ENCODE measurements at regions not wholly inside any gene's neighbourhood (a gene's known extent, or its start where the extent isn't known, plus 50 kb on each side); places are given as distances from the start of the nearest gene placed in this dataset.
A peak's percentile ranks its signal among the peaks of the same experiment; 100 is the strongest.

GRCh38 chr1:25110036-25110435 is 122.3 kb downstream of the SYF2 start:
- WGBS, 4 donors: 90 to 96% (median 91%) methylated on average over 5 of the region's 5 CpGs
- no peak for DNase-seq
- Histone ChIP-seq H3K27ac (peak overlapping the region in 1 of 12 donors; percentile 20), H3K36me3 (no peaks in the 10 kb centered on the region), H3K4me1 (peaks cover 0 to under 1% (median 0%) of the 10 kb centered on the region in 12 donors), H3K4me3 (no peak overlapping the region), H3K27me3 (peaks cover 0 to 22% (median 0%) of the 10 kb centered on the region in 9 donors), H3K9me3 (peaks cover 0 to 13% (median 6%) of the 10 kb centered on the region in 12 donors)
- ATAC-seq: no peak
- TF ChIP-seq POLR2A (IDR thresholded peaks at IDR 0.05): no peak
- no peak for TF ChIP-seq CTCF (IDR thresholded peaks at IDR 0.05)
- intact Hi-C loops (cut with DNase I): no loop called here

GRCh38 chr1:25109531-25109951 is 122.8 kb downstream of the SYF2 start:
- H3K4me1 ChIP-seq: peaks cover 0 to 5% (median 0%) of the 10 kb centered on the region in 12 donors
- H3K27ac ChIP-seq: peak overlapping the region in 1 of 12 donors; percentile 46
- no peak for ATAC-seq
- H3K9me3 ChIP-seq: peaks cover 0 to 13% (median 6%) of the 10 kb centered on the region in 12 donors
- no peak for TF ChIP-seq CTCF (IDR thresholded peaks at IDR 0.05)
- H3K27me3 ChIP-seq: peaks cover 0 to 22% (median 0%) of the 10 kb centered on the region in 9 donors
- WGBS, 4 donors: 85 to 97% (median 95%) methylated on average over 2 of the region's 2 CpGs
- intact Hi-C loops (cut with DNase I): loop anchor here in 2 of 10 donors (10.0 kb wide), 2 partner anchors 255 to 265 kb away; no protein-coding TSS in a partner anchor
- H3K36me3 ChIP-seq: no peaks in the 10 kb centered on the region
- no peak for DNase-seq
- no peak overlapping the region for H3K4me3 ChIP-seq

GRCh38 chr1:25107643-25108010 is 124.7 kb downstream of the SYF2 start:
- intact Hi-C loops (cut with DNase I): loop anchor here in 2 of 10 donors (10.0 kb wide), 2 partner anchors 253 to 263 kb away; no protein-coding TSS in a partner anchor
- ATAC-seq (no peak), DNase-seq (no peak)
- no peak for TF ChIP-seq POLR2A (IDR thresholded peaks at IDR 0.05)
- TF ChIP-seq CTCF (IDR thresholded peaks at IDR 0.05): no peak
- peaks cover 0 to 5% (median 0%) of the 10 kb centered on the region in 12 donors for H3K4me1 ChIP-seq
- H3K36me3 ChIP-seq: no peaks in the 10 kb centered on the region
- H3K4me3 ChIP-seq: no peak overlapping the region
- peaks cover 0 to 13% (median 6%) of the 10 kb centered on the region in 12 donors for H3K9me3 ChIP-seq
- no peak overlapping the region for H3K27ac ChIP-seq
- 81 to 88% (median 85%) methylated on average over 9 of the region's 9 CpGs for WGBS, 4 donors
- peaks cover 0 to 31% (median 0%) of the 10 kb centered on the region in 9 donors for H3K27me3 ChIP-seq

GRCh38 chr1:25106976-25107642 is 125.2 kb downstream of the SYF2 start:
- no peaks in the 10 kb centered on the region for H3K36me3 ChIP-seq
- no peak overlapping the region for H3K4me3 ChIP-seq
- H3K4me1 ChIP-seq: peaks cover 0 to 5% (median 0%) of the 10 kb centered on the region in 12 donors
- H3K27ac ChIP-seq: no peak overlapping the region
- H3K9me3 ChIP-seq: peaks cover 0 to 13% (median 6%) of the 10 kb centered on the region in 12 donors
- peaks cover 0 to 31% (median 0%) of the 10 kb centered on the region in 9 donors for H3K27me3 ChIP-seq
- 83 to 88% (median 85%) methylated on average over 19 to 20 of the region's 20 CpGs for WGBS, 4 donors
- DNase-seq (no peak), ATAC-seq (no peak)
- intact Hi-C loops (cut with DNase I): loop anchor here in 2 of 10 donors (10.0 kb wide), 2 partner anchors 252 to 262 kb away; no protein-coding TSS in a partner anchor
- TF ChIP-seq POLR2A (IDR thresholded peaks at IDR 0.05): no peak
- TF ChIP-seq CTCF (IDR thresholded peaks at IDR 0.05): no peak
